T47D (cell line): ENCODE measurements at regions not wholly inside any gene's neighbourhood (a gene's known extent, or its start where the extent isn't known, plus 50 kb on each side); places are given as distances from the start of the nearest gene placed in this dataset.

Experiments used
- DNase-seq, 2 experiments: peaks; one replicate each; pipeline versions ENCODE4 v3.0.0 to v3.0.0-alpha.2; 2011 to 2012; ENCODE audit warnings: low read depth in 1 of 2, low spot score in 1 of 2
- JUND ChIP-seq: IDR thresholded peaks from 2 replicates; pipeline ENCODE4 v1.6.1; 2012; ENCODE audit warnings: low read depth
- in situ Hi-C: cut with HindIII; loops from 2 replicates; pipeline ENCODE4 v1.10.0; 2016; ENCODE audit warnings: low sequenced_read_pairs, low pct_unique_long_range_greater_than_20kb

DNA sequence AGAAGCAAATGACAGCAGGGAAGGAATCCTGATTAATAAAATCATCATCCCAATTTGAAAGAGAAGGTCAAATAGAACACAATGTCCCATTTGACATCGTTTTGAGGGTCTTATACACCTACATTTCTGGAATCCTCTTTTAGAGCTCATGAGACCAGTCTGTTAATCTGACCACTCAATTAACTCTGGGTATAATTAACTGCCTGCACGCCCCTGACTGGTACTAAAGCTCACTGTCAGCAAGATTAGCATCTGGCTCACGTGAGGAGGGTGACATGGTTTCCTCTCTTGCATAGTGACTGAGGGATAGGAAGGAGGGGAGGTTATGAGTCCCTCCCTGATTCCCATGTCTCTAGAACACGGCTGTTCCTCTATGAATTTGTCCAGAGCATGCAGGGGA is 124.3 kb downstream of the ICOS start:
- in situ Hi-C loops: no loop called here
- no peak for DNase-seq
- no peak for TF ChIP-seq JUND

DNA sequence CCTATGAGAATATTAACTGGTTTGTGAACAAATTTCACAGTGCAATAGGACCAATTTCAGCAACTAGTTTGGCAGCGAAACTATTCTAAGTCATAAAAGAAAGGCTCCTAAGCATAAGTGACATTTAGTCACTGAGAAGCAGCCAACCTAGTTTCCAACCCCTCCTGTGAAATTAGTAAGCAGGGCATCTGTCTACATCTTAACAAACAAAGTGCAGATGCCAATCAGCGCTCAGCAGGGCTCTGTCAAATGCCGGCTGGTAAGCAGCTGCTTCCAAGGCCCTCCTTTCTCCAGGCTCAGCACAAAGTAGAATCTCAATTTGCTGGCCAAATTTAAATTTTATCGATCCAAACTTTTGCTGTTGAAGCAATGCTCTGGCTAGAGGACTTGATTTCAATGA is 124.7 kb downstream of the ICOS start:
- no peak for DNase-seq
- no peak for TF ChIP-seq JUND
- in situ Hi-C loops: no loop called here

DNA sequence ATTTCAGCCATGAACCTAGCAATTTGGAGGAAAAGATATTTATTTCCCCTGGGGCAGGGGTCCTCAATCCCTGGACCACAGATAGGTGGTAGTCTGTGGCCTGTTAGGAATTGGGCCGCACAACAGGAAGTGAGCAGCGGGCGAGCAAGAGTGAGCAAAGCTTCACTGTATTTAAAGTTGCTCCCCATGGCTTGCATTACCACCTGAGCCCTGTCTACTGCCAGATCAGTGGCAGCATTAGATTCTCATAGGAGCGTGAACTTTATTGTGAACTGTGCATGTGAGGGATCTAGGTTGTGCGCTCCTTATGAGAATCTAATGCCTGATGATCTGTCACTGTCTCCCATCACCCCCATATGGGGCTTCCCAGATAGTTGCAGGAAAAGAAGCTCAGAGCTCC is 127.6 kb downstream of the ICOS start:
- no peak for TF ChIP-seq JUND
- DNase-seq: no peak
- in situ Hi-C loops: no loop called here

DNA sequence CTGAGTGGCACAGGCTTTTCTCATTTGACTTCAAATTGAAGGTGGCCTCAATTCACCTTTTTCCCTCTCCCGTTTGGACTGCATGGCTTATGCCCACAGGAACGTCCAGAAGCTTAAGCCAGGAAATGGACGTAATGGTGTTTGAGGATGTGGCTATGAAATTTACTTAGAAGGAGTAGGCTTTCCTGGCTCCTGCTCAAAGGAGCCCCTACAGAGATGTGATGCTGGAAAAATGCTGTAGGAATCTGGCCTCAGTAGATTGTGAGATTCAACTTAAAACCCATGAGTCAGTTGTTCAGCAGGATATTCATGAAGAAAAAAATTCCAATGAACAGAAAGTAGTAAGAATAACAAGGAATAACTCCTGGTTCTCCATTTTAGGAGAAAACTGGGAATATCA is 129.0 kb downstream of the ICOS start:
- in situ Hi-C loops: no loop called here
- TF ChIP-seq JUND: no peak
- DNase-seq: no peak

DNA sequence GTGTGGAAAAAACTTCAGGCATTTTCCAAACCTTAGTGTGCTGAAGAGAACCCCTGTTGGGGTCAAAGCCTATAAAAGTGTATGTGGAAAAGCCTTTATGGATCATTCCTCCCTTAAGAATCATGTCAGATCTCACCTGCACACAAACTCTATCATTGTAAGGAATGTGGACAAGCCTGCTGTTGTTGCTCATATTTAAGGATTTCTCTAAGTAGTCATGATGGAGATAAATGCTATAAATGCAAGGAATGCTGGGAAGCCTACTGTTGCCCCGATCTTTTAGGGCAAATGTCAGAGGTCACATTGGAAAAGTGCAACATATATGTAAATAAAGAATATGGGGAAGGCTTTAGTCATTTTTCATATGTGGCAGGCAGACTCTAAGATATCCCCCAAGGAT is 129.5 kb downstream of the ICOS start:
- in situ Hi-C loops: no loop called here
- no peak for DNase-seq
- no peak for TF ChIP-seq JUND

DNA sequence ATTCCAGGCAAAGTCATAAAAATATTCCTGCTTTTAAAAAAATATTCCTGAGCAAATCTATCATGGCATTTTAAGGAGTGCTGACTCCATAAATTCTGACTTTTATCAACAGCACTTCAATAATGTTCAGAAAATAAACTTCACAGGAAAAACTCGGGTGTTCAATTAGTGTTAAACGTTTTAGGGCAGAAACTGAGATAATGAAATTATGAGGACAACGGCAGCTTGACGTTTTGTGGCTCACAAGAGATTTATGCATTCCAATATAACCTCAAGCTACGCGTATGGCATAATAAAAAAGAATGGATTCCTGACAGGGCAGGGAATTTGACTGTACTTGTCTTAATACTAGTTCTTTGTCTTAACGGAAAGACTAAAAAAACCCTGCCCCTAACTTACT is 133.2 kb downstream of the ICOS start:
- no peak for TF ChIP-seq JUND
- in situ Hi-C loops: no loop called here
- no peak for DNase-seq

DNA sequence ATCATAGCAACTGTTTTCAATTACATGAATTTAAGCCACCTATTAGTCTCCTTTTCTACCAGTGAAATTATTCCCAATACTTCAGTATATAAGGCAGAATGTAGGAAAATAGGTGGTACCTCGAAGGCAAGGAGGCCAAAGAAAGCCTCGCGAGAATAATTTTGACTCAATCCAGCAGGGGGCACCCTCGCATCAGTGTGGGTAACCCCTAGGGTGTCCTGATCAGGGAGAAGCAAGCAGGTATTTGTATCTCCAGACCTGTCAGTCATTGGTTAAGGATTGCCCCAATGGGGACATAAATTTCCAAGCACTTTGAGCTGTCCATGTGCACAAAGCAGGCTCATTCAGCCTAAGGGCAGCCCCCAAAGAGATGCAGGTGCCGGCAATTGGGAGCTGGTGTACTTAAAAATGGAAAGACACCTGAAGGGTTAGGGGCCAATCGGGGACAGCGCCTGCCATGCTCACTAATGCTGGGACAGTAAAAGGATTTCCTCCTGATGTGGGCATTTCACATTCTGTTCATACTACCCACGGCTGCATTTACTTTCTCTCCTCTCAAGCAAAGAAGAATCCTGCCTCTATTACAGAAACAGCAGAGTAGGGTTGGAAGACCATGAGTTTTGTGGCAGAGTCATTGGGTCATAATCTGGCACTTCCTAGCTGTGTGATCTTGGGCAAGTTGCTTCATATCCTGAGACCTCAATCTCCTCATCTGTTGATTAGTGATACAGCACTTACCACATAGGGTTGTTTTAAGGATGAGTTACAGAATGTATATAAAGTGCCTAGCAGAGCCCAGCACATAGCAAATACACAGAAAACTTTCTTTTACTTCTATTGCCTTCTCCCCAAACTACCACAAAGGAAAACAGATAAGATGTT is 136.1 kb downstream of the ICOS start:
- TF ChIP-seq JUND: no peak
- DNase-seq: peak in 1 of 2 experiments; percentile 48
- in situ Hi-C loops: no loop called here

DNA sequence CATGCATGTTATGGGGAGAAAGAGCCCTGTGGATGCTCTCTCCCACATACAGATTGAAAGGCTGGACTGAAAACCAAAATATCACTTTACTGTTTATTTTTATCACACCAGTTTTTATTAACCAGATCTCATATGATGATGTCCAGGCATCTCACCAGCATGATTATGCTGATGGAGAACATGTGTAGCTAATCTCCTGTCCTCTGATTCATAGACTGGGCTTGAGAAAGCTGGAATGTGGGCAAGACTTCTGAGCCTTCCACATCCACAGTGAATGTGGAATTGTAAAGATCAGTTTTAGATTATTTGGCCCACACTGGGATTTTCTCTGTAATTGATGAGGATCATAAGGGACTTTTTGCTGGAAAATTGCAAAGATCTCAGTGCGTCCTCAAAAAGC is 137.9 kb downstream of the ICOS start:
- DNase-seq: no peak
- TF ChIP-seq JUND: no peak
- in situ Hi-C loops: no loop called here

DNA sequence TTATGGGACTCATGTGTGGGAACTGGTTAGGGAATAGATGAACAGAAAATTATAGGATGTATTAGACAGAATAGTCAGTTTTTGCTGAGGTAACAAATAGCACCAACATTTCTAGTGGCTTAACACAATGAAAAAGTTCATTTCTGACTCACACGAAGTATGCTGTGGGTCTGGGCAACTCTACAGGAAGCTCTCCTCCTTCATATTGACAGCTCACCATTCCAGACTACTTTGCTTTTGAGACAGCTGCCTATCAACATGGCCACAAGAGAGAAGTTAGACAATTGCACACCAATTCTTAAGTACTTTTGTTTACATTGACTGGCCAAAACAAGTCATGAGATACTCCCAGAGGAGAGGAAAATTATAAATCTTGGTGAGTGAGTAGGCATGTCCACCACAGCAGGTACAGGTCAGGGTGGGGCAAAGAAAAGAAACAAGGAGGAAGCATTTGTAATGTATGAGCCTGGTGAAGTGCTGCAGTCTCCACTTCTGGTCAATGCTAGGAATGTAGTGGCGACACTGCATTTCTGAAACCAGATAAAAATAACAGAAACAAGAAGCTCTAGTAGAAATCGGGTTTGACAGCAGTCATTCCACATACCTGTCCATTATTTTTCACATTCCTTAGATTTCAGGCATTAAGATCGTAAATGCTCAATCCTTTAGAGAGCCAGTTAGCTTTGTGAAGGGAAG is 141.6 kb downstream of the ICOS start:
- DNase-seq: no peak
- in situ Hi-C loops: no loop called here
- no peak for TF ChIP-seq JUND

DNA sequence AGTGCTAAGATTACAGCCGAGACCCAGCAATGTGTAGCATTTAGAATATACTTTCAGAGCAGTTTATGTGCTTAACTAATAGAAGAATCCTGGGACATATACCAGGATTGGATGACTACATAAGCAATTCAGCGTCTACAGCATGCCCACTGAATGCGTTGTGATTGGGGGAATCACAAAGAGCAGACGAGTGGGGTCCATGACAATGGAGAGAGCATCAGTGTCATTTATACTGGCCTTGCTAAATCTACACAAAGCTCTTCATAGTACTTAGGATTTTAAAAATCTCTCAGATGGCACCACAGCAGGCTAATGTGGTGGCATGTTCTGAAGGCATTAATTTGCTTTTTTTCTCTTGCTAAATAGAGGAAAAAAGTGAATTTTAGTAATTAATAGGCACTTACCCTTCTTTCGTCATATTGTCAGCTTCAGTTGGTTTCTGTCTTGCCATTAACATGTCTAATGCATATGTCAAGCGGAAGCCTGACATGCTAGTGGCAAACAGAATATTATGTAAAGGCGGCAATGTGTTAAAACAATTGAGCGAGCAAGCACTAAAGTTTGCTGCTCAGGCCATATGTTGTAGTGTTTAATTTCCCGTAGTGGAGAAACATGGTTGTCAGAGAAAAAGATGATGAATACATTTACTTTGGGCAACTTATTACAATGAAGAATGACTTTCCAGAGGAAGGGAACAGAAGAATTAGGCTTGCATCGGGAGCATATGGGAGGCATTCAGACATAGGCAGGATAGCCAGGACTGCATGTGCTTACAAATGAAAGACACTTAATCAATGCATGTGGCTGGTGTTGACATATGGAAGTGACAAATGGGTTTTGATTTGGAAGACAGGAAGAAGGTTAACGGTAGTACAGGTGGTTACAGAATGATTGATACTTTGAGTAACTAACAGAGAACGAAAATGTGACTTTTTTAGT is 145.2 kb downstream of the ICOS start:
- in situ Hi-C loops: no loop called here
- TF ChIP-seq JUND: no peak
- no peak for DNase-seq

DNA sequence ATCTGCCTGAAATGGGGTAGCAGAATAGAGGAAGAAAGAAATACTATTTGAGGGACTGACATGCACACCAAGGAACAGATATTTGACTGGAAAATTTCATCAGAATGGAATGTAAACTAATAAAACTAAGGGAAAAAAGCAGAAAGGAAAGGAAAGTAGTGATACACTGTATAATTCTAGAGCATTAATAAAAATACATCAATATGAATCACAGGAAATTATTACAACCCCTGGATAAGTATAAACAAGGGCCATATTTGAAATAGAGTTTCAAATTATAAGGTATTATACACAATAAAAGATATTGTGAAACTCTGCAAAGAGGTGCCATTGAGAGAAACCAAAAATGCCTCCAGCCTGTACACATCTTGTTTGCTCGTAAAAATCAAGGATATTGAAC is 149.6 kb downstream of the ICOS start:
- in situ Hi-C loops: no loop called here
- TF ChIP-seq JUND: no peak
- DNase-seq: no peak

DNA sequence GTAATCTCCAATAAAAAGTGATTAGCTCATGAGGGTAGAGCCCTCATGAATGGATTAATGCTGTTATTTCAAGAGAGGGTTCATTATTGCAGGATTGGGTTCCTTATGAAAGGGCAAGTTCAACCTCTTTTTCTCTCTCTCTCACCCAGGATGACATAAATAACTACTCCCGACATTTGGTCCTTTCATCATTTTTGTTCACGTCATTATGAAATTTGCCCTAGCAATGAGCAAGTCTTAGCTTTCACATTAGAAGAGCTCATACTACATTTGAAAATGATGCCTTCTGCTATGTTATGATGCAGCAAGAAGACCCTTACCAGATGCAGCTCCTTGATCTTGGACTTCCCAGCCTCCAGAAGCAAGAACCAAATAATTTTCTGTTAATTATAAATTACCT is 152.5 kb downstream of the ICOS start:
- no peak for DNase-seq
- in situ Hi-C loops: no loop called here
- TF ChIP-seq JUND: no peak
